HepG2 (cell line): ENCODE measurements at regions not wholly inside any gene's neighbourhood (a gene's known extent, or its start where the extent isn't known, plus 50 kb on each side); places are given as distances from the start of the nearest gene placed in this dataset.

ENCODE experiments used
- ATAC-seq: fragments of 200-7000 bp; cut with Tn5 transposase; 3 replicates; pipeline ENCODE4 v1.9.1; 2020; ENCODE audit warnings: mild to moderate bottlenecking, moderate library complexity
- BruUV-seq: library from RNA; stranded (reverse); fragments of 400-500 nt; replicated peaks from 2 replicates; lab custom pipeline; 2021; lab: Mats Ljungman, UMichigan
- CTCF ChIA-PET: fragments of 300-600 bp; formaldehyde crosslinking; extraction: SDS; loops from one replicate; lab custom pipeline; 2021; ENCODE audit warnings: low total read pairs, inconsistent platforms, low intra/inter-chr PET ratio; lab: Yijun Ruan, JAX
- POLR2A ChIA-PET: fragments of 350-600 bp; sonication (Branson Sonifier 250); formaldehyde crosslinking; loops from one replicate; lab custom pipeline; 2020; ENCODE audit warnings: antibody characterized with exemption, inconsistent platforms; lab: Yijun Ruan, JAX
- DNase-seq: peaks from one replicate; pipeline ENCODE4 v3.0.0-alpha.2; 2015; ENCODE audit warnings: low spot score
- FAIRE-seq: peaks from 3 replicates; lab custom pipeline; 2011; peaks lifted over from hg19 to GRCh38; lab: Jason Lieb, UNC
- H2AFZ ChIP-seq: one replicate; pipeline ENCODE4 v1.6.1; 2011; ENCODE audit warnings: low read length, inconsistent platforms
- H3K27ac ChIP-seq: fragments of 300-600 bp; 3 replicates; pipeline ENCODE4 v1.8.0; 2011; ENCODE audit warnings: mixed run types, mild to moderate bottlenecking, mixed read lengths, low read length, inconsistent platforms; ENCODE audit not compliant: insufficient read depth; ENCODE audit errors: extremely low read length
- H3K27me3 ChIP-seq, 2 experiments: fragments of 200-600 bp in 1 of 2; 2 replicates in 1 of 2; 3 replicates in 1 of 2; pipeline versions ENCODE4 v1.6.0 to v1.8.0; 2011; ENCODE audit warnings: low read length in 2 of 2, mild to moderate bottlenecking in 2 of 2, moderate library complexity in 2 of 2, inconsistent platforms in 1 of 2; ENCODE audit not compliant: insufficient read depth in 2 of 2, control insufficient read depth in 1 of 2
- H3K36me3 ChIP-seq, 2 experiments: fragments of 200-600 bp in 1 of 2; replicated peaks in 1 of 2; 2 replicates in 1 of 2; 3 replicates in 1 of 2; pipeline versions ENCODE4 v1.5.1 to v1.8.0; 2011; ENCODE audit warnings: low read length in 2 of 2, inconsistent platforms in 1 of 2; ENCODE audit not compliant: insufficient read depth in 2 of 2, control insufficient read depth in 1 of 2
- H3K4me1 ChIP-seq: 2 replicates; pipeline ENCODE4 v1.5.1; 2012; ENCODE audit warnings: low read length, inconsistent platforms; ENCODE audit not compliant: insufficient read depth
- H3K4me2 ChIP-seq: 2 replicates; pipeline ENCODE4 v1.6.0; 2011; ENCODE audit warnings: low read depth, low read length, inconsistent platforms
- H3K4me3 ChIP-seq, 3 experiments: fragments of 200-600 bp in 1 of 3; sonication (generic), shearing (Covaris generic) in 1 of 3; replicated peaks in 1 of 3; 2 replicates each; pipeline ENCODE4 v1.5.1; 2011 to 2016; ENCODE audit warnings: low read length in 3 of 3, inconsistent platforms in 2 of 3, low read depth in 2 of 3, mild to moderate bottlenecking in 2 of 3, control low read depth in 1 of 3, mixed read lengths in 1 of 3; ENCODE audit not compliant: insufficient read depth in 1 of 3
- H3K79me2 ChIP-seq: one replicate; pipeline ENCODE4 v1.6.1; 2011; ENCODE audit warnings: low read length, inconsistent platforms; ENCODE audit not compliant: insufficient read depth
- H3K9ac ChIP-seq: 2 replicates; pipeline ENCODE4 v1.6.0; 2011; ENCODE audit warnings: mild to moderate bottlenecking, low read depth, low read length, inconsistent platforms; ENCODE audit not compliant: insufficient read depth
- H3K9me3 ChIP-seq: 2 replicates; pipeline ENCODE4 v1.5.1; 2012; ENCODE audit warnings: mild to moderate bottlenecking, low read length
- H4K20me1 ChIP-seq: 2 replicates; pipeline ENCODE4 v1.6.0; 2011; ENCODE audit warnings: inconsistent platforms, mild to moderate bottlenecking, low read length, moderate library complexity; ENCODE audit not compliant: insufficient read depth
- CCAR2 ChIP-seq: fragments of 200-400 bp; formaldehyde crosslinking; optimal IDR thresholded peaks from 2 replicates; pipeline ENCODE3; 2018; ENCODE audit warnings: low read depth, mild to moderate bottlenecking, low read length, moderate library complexity
- CHD2 ChIP-seq: IDR thresholded peaks from 2 replicates; pipeline ENCODE4 v1.6.1; 2011; ENCODE audit warnings: low read depth, low read length, improper control_type of control experiment
- HIC2 ChIP-seq: sonication (generic); formaldehyde crosslinking; IDR thresholded peaks from 2 replicates; pipeline ENCODE4 v1.9.0; 2022; ENCODE audit warnings: low read depth, missing genetic modification reagents
- NR2F6 ChIP-seq, 2 experiments: IDR thresholded peaks; 2 replicates each; pipeline ENCODE4 v1.6.1; 2016; ENCODE audit warnings: antibody characterized with exemption in 1 of 2, mild to moderate bottlenecking in 1 of 2
- RNF2 ChIP-seq: fragments of 450-650 bp; conservative IDR thresholded peaks from 2 replicates; pipeline ENCODE4 v1.6.1; 2016; ENCODE audit warnings: low read depth
- SKI ChIP-seq: fragments of 450-650 bp; IDR thresholded peaks from one replicate; pipeline ENCODE4 v1.6.1; 2018; ENCODE audit warnings: mild to moderate bottlenecking; ENCODE audit not compliant: partially characterized antibody
- STAG1 ChIP-seq: sonication (generic); formaldehyde crosslinking; IDR thresholded peaks from 2 replicates; pipeline ENCODE4 v1.4.0; 2020; ENCODE audit warnings: missing genetic modification reagents
- ZNF281 ChIP-seq: sonication (generic); formaldehyde crosslinking; IDR thresholded peaks from 2 replicates; pipeline ENCODE4 v1.4.0; 2020; ENCODE audit warnings: missing genetic modification reagents, borderline replicate concordance
- WGBS: methylation state at CpG from one replicate; pipeline ENCODE4 v1.1.6; 2017; ENCODE audit warnings: low lambda C conversion rate; 5-methylcytosine and 5-hydroxymethylcytosine counted together
- in situ Hi-C: cut with HindIII; loops from 2 replicates; pipeline ENCODE4 v1.10.0; 2017; ENCODE audit warnings: low pct_unique_long_range_greater_than_20kb; ENCODE audit not compliant: extremely low pct_ligation_motif_present
- intact Hi-C: fragments of 100-400 bp; cut with micrococcal nuclease; formaldehyde crosslinking; loops from one replicate; pipeline ENCODE4 v1.10.0; 2022; ENCODE audit not compliant: unreplicated experiment
- TF ChIP-seq, protein P1 (sequence below): IDR thresholded peaks from 2 replicates; pipeline ENCODE4 v1.6.1; 2016; ENCODE audit warnings: mild to moderate bottlenecking
- TF ChIP-seq, protein P2 (sequence below): sonication (generic); formaldehyde crosslinking; IDR thresholded peaks from 2 replicates; pipeline ENCODE4 v1.4.0; 2020; ENCODE audit warnings: mild to moderate bottlenecking, missing genetic modification reagents

- TF ChIP-seq CHD2: no peak
- no peak for TF ChIP-seq HIC2 (CRISPR knock-in tag)
- TF ChIP-seq, protein P1, sequence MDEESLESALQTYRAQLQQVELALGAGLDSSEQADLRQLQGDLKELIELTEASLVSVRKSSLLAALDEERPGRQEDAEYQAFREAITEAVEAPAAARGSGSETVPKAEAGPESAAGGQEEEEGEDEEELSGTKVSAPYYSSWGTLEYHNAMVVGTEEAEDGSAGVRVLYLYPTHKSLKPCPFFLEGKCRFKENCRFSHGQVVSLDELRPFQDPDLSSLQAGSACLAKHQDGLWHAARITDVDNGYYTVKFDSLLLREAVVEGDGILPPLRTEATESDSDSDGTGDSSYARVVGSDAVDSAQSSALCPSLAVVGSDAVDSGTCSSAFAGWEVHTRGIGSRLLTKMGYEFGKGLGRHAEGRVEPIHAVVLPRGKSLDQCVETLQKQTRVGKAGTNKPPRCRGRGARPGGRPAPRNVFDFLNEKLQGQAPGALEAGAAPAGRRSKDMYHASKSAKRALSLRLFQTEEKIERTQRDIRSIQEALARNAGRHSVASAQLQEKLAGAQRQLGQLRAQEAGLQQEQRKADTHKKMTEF (CRISPR knock-in tag): no peak
- no peak for TF ChIP-seq RNF2
- no peak for TF ChIP-seq ZNF281 (CRISPR knock-in tag)
- no peak for TF ChIP-seq STAG1 (CRISPR knock-in tag)
Observed at GRCh38 chr13:81670048-81670447, 1329.1 kb upstream of the SPRY2 start (continued).

GRCh38 chr13:81664872-81665271, 1323.9 kb upstream of the SPRY2 start:
- Histone ChIP-seq H4K20me1 (no peaks in the 10 kb centered on the region), H3K4me1 (no peaks in the 10 kb centered on the region), H3K27ac (no peak overlapping the region), H2AFZ (no peak overlapping the region), H3K79me2 (no peaks in the 10 kb centered on the region), H3K4me3 (no peak overlapping the region), H3K36me3 (no peaks in the 10 kb centered on the region), H3K9ac (no peak overlapping the region), H3K9me3 (no peaks in the 10 kb centered on the region), H3K4me2 (no peak overlapping the region), H3K27me3 (no peaks in the 10 kb centered on the region; a peak in 1 of 5 replicates)
- POLR2A ChIA-PET: no interaction called here
- CTCF ChIA-PET: no interaction called here
- in situ Hi-C loops: no loop called here
- DNase-seq (no peak), FAIRE-seq (no peak), ATAC-seq (no peak)
- no TSS peak for BruUV-seq
- 4% methylated on average over 2 of the region's 2 CpGs for WGBS
- intact Hi-C loops: no loop called here
- TF ChIP-seq SKI (no peak), NR2F6 (IDR thresholded peaks at IDR 0.05) (no peak), NR2F6 (CRISPR knock-in tag; IDR thresholded peaks at IDR 0.05) (no peak), CCAR2 (no peak)
- TF ChIP-seq, protein P2, sequence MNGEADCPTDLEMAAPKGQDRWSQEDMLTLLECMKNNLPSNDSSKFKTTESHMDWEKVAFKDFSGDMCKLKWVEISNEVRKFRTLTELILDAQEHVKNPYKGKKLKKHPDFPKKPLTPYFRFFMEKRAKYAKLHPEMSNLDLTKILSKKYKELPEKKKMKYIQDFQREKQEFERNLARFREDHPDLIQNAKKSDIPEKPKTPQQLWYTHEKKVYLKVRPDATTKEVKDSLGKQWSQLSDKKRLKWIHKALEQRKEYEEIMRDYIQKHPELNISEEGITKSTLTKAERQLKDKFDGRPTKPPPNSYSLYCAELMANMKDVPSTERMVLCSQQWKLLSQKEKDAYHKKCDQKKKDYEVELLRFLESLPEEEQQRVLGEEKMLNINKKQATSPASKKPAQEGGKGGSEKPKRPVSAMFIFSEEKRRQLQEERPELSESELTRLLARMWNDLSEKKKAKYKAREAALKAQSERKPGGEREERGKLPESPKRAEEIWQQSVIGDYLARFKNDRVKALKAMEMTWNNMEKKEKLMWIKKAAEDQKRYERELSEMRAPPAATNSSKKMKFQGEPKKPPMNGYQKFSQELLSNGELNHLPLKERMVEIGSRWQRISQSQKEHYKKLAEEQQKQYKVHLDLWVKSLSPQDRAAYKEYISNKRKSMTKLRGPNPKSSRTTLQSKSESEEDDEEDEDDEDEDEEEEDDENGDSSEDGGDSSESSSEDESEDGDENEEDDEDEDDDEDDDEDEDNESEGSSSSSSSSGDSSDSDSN: no peak
